HUES6 (cell line): ENCODE measurements at regions not wholly inside any gene's neighbourhood (a gene's known extent, or its start where the extent isn't known, plus 50 kb on each side); places are given as distances from the start of the nearest gene placed in this dataset.
"Not testable (repeated sequence)": the region's sequence is repeated elsewhere in the genome, so short reads cannot be mapped to it uniquely, and the experiment has no call there.

Experiments used
- H3K27ac ChIP-seq: 2 replicates; pipeline ENCODE4 v1.7.0; 2013; ENCODE audit warnings: low read depth, mild to moderate bottlenecking, low read length, inconsistent platforms
- H3K27me3 ChIP-seq: 2 replicates; pipeline ENCODE4 v1.6.1; 2013; ENCODE audit warnings: low read length; ENCODE audit not compliant: control insufficient read depth, insufficient read depth
- H3K36me3 ChIP-seq: 2 replicates; pipeline ENCODE4 v1.6.1; 2013; ENCODE audit warnings: low read length; ENCODE audit not compliant: control insufficient read depth, insufficient read depth
- H3K4me1 ChIP-seq: 2 replicates; pipeline ENCODE4 v1.6.1; 2013; ENCODE audit warnings: low read length; ENCODE audit not compliant: control insufficient read depth, insufficient read depth
- H3K4me3 ChIP-seq: 2 replicates; pipeline ENCODE4 v1.5.1; 2013; ENCODE audit warnings: low read depth, low read length
- H3K9ac ChIP-seq: one replicate; pipeline ENCODE4 v1.6.1; 2013; ENCODE audit warnings: mild to moderate bottlenecking, low read length
- H3K9me3 ChIP-seq: 2 replicates; pipeline ENCODE4 v1.6.1; 2013; ENCODE audit warnings: low read depth, low read length; ENCODE audit not compliant: control insufficient read depth, insufficient read depth

- no peak overlapping the region for H3K4me3 ChIP-seq
- H3K27ac ChIP-seq = no peak overlapping the region
- no peaks in the 10 kb centered on the region for H3K27me3 ChIP-seq
- H3K36me3 ChIP-seq = no peaks in the 10 kb centered on the region
- no peak overlapping the region for H3K9ac ChIP-seq
- peaks cover 20% of the 10 kb centered on the region for H3K4me1 ChIP-seq
- 0 out of 2 replicates have a peak, but pooled peaks cover 3% of the 10 kb centered on the region for H3K9me3 ChIP-seq
Measured at GRCh38 chr2:150212722-150213171, 274.7 kb downstream of the RND3 start.

GRCh38 chr2:150211164-150211631, 276.3 kb downstream of the RND3 start:
- Histone ChIP-seq H3K27ac (no peak overlapping the region), H3K9ac (no peak overlapping the region), H3K4me3 (no peak overlapping the region), H3K36me3 (no peaks in the 10 kb centered on the region), H3K27me3 (no peaks in the 10 kb centered on the region), H3K4me1 (peaks cover 20% of the 10 kb centered on the region), H3K9me3 (no peaks in the 10 kb centered on the region)

GRCh38 chr2:150209746-150210145, 277.7 kb downstream of the RND3 start:
- no peak overlapping the region for H3K27ac ChIP-seq
- H3K36me3 ChIP-seq = no peaks in the 10 kb centered on the region
- H3K27me3 ChIP-seq = no peaks in the 10 kb centered on the region
- peaks cover 16% of the 10 kb centered on the region for H3K4me1 ChIP-seq
- no peak overlapping the region for H3K4me3 ChIP-seq
- H3K9ac ChIP-seq = no peak overlapping the region
- no peaks in the 10 kb centered on the region for H3K9me3 ChIP-seq

- Histone ChIP-seq H3K4me3 (no peak overlapping the region), H3K4me1 (peaks cover 11% of the 10 kb centered on the region), H3K27ac (no peak overlapping the region), H3K9me3 (no peaks in the 10 kb centered on the region), H3K27me3 (no peaks in the 10 kb centered on the region), H3K36me3 (no peaks in the 10 kb centered on the region), H3K9ac (no peak overlapping the region)
Measured at GRCh38 chr2:150208689-150209088, 278.8 kb downstream of the RND3 start.

- Histone ChIP-seq H3K9me3 (no peaks in the 10 kb centered on the region), H3K4me3 (no peak overlapping the region), H3K36me3 (no peaks in the 10 kb centered on the region), H3K27ac (no peak overlapping the region), H3K9ac (no peak overlapping the region), H3K27me3 (no peaks in the 10 kb centered on the region), H3K4me1 (peaks cover 11% of the 10 kb centered on the region)
Measured at GRCh38 chr2:150207979-150208378, 279.5 kb downstream of the RND3 start.

GRCh38 chr2:150204451-150204850, 283.0 kb downstream of the RND3 start:
- no peak overlapping the region for H3K9ac ChIP-seq
- no peaks in the 10 kb centered on the region for H3K9me3 ChIP-seq
- H3K4me3 ChIP-seq = no peak overlapping the region
- H3K27me3 ChIP-seq = no peaks in the 10 kb centered on the region
- no peaks in the 10 kb centered on the region for H3K36me3 ChIP-seq
- no peak overlapping the region for H3K27ac ChIP-seq
- H3K4me1 ChIP-seq = peaks cover 11% of the 10 kb centered on the region

GRCh38 chr2:150194816-150195215, 292.7 kb downstream of the RND3 start:
- H3K9ac ChIP-seq, H3K36me3 ChIP-seq, H3K27ac ChIP-seq, H3K4me3 ChIP-seq, H3K27me3 ChIP-seq, H3K9me3 ChIP-seq, H3K4me1 ChIP-seq: not testable (repeated sequence)

- Histone ChIP-seq H3K36me3 (no peaks in the 10 kb centered on the region), H3K27ac (no peak overlapping the region), H3K9me3 (no peaks in the 10 kb centered on the region), H3K4me3 (no peak overlapping the region), H3K27me3 (no peaks in the 10 kb centered on the region), H3K9ac (no peak overlapping the region), H3K4me1 (no peaks in the 10 kb centered on the region)
Measured at GRCh38 chr2:150192701-150193100, 294.8 kb downstream of the RND3 start.

GRCh38 chr2:150191349-150191748, 296.1 kb downstream of the RND3 start:
- Histone ChIP-seq H3K27me3 (no peaks in the 10 kb centered on the region), H3K9me3 (0 out of 2 replicates have a peak, but pooled peaks cover 7% of the 10 kb centered on the region), H3K36me3 (no peaks in the 10 kb centered on the region), H3K4me1 (no peaks in the 10 kb centered on the region), H3K27ac (no peak overlapping the region), H3K4me3 (no peak overlapping the region), H3K9ac (no peak overlapping the region)

GRCh38 chr2:150190546-150190945, 296.9 kb downstream of the RND3 start:
- no peaks in the 10 kb centered on the region for H3K27me3 ChIP-seq
- no peaks in the 10 kb centered on the region for H3K36me3 ChIP-seq
- 0 out of 2 replicates have a peak, but pooled peaks cover 7% of the 10 kb centered on the region for H3K9me3 ChIP-seq
- H3K4me3 ChIP-seq = no peak overlapping the region
- H3K9ac ChIP-seq = no peak overlapping the region
- H3K27ac ChIP-seq = no peak overlapping the region
- H3K4me1 ChIP-seq = no peaks in the 10 kb centered on the region

GRCh38 chr2:150188800-150189199, 298.7 kb downstream of the RND3 start:
- no peak overlapping the region for H3K27ac ChIP-seq
- H3K36me3 ChIP-seq = no peaks in the 10 kb centered on the region
- H3K9ac ChIP-seq = no peak overlapping the region
- 0 out of 2 replicates have a peak, but pooled peaks cover 7% of the 10 kb centered on the region for H3K9me3 ChIP-seq
- no peaks in the 10 kb centered on the region for H3K27me3 ChIP-seq
- peaks cover 3% of the 10 kb centered on the region; the same call in 1 of the 2 replicates for H3K4me1 ChIP-seq
- H3K4me3 ChIP-seq = no peak overlapping the region

- Histone ChIP-seq H3K27ac (no peak overlapping the region), H3K4me3 (no peak overlapping the region), H3K27me3 (no peaks in the 10 kb centered on the region), H3K4me1 (peaks cover 3% of the 10 kb centered on the region; the same call in 1 of the 2 replicates), H3K9ac (no peak overlapping the region), H3K36me3 (no peaks in the 10 kb centered on the region), H3K9me3 (0 out of 2 replicates have a peak, but pooled peaks cover 7% of the 10 kb centered on the region)
Measured at GRCh38 chr2:150188177-150188576, 299.3 kb downstream of the RND3 start.
